A549 (cell line): ENCODE measurements at regions not wholly inside any gene's neighbourhood (a gene's known extent, or its start where the extent isn't known, plus 50 kb on each side); places are given as distances from the start of the nearest gene placed in this dataset.

Experiments used
- POLR2A ChIP-seq: IDR thresholded peaks from 2 replicates; pipeline ENCODE4 v1.6.1; 2012; ENCODE audit warnings: mild to moderate bottlenecking, low read length
- TF ChIP-seq, protein P1 (sequence below): fragments of >200 bp; sonication (Bioruptor Twin); formaldehyde crosslinking; IDR thresholded peaks from 3 replicates; pipeline ENCODE4 v1.5.1; 2016

DNA sequence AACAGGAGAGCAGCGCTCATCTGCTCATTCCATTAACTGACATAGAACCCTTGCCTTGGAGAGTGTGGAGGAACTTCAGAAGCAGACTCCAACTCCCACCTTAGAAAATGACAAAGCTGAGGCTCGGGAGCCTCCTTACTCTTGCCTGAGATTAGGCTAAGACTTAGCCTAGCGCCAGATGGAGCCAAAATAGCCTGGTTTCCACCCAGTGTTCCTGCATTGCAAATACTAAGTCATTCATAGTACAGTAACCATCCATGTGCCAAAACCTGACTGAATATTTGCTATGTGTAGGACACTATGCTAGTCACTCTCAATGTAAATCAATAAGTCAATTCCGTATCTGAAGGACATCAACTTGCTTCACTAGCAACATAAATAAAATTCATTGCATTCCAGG lies 387.4 kb upstream of the CPEB2 start:
- TF ChIP-seq, protein P1, sequence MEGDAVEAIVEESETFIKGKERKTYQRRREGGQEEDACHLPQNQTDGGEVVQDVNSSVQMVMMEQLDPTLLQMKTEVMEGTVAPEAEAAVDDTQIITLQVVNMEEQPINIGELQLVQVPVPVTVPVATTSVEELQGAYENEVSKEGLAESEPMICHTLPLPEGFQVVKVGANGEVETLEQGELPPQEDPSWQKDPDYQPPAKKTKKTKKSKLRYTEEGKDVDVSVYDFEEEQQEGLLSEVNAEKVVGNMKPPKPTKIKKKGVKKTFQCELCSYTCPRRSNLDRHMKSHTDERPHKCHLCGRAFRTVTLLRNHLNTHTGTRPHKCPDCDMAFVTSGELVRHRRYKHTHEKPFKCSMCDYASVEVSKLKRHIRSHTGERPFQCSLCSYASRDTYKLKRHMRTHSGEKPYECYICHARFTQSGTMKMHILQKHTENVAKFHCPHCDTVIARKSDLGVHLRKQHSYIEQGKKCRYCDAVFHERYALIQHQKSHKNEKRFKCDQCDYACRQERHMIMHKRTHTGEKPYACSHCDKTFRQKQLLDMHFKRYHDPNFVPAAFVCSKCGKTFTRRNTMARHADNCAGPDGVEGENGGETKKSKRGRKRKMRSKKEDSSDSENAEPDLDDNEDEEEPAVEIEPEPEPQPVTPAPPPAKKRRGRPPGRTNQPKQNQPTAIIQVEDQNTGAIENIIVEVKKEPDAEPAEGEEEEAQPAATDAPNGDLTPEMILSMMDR = no peak
- TF ChIP-seq POLR2A = no peak
